Activated CD8-positive, alpha-beta T cell treated with anti-CD3 and anti-CD28 coated beads for 36 hours (primary cell): ENCODE measurements at regions not wholly inside any gene's neighbourhood (a gene's known extent, or its start where the extent isn't known, plus 50 kb on each side); places are given as distances from the start of the nearest gene placed in this dataset.

Experiments used
- ATAC-seq: fragments of 200-7000 bp; cut with Tn5 transposase; one replicate; pipeline ENCODE4 v1.10.0; 2021; ENCODE audit warnings: mild to moderate bottlenecking, moderate library complexity
- CTCF ChIA-PET: fragments of 350-600 bp; sonication (Branson Sonifier 250); formaldehyde crosslinking; loops from one replicate; lab custom pipeline; 2021; ENCODE audit warnings: antibody characterized with exemption; lab: Charles Lee
- POLR2A ChIA-PET: fragments of 350-600 bp; sonication (Branson Sonifier 250); formaldehyde crosslinking; loops from one replicate; lab custom pipeline; 2021; ENCODE audit warnings: antibody characterized with exemption; lab: Charles Lee
- DNase-seq: peaks from one replicate; pipeline ENCODE4 v3.0.0-alpha.2; 2020
- H3K27ac Mint-ChIP-seq: one replicate; pipeline ENCODE4 v1.8.0; 2021; ENCODE audit warnings: mild to moderate bottlenecking, mixed read lengths
- H3K27me3 Mint-ChIP-seq: one replicate; pipeline ENCODE4 v1.8.0; 2021; ENCODE audit warnings: mixed read lengths
- H3K36me3 Mint-ChIP-seq: one replicate; pipeline ENCODE4 v1.8.0; 2021; ENCODE audit warnings: low read depth, mixed read lengths
- H3K4me1 Mint-ChIP-seq: one replicate; pipeline ENCODE4 v1.8.0; 2021; ENCODE audit warnings: low read depth, mixed read lengths
- H3K4me3 Mint-ChIP-seq: one replicate; pipeline ENCODE4 v1.8.0; 2021; ENCODE audit warnings: mild to moderate bottlenecking, moderate library complexity, mixed read lengths
- H3K9me3 Mint-ChIP-seq: one replicate; pipeline ENCODE4 v1.8.0; 2021; ENCODE audit warnings: mixed read lengths
- CTCF ChIP-seq: fragments of 200-600 bp; IDR thresholded peaks from one replicate; pipeline ENCODE4 v1.8.0; 2022; ENCODE audit warnings: antibody characterized with exemption, mild to moderate bottlenecking
- intact Hi-C: fragments of 100-400 bp; cut with micrococcal nuclease; formaldehyde crosslinking; loops from one replicate; pipeline ENCODE4 v1.10.0; 2022

GRCh38 chr22:48380016-48380665 is 1447.5 kb downstream of the BRD1 start:
- DNase-seq, result no peak
- no peak overlapping the region for H3K4me3 Mint-ChIP-seq
- H3K27ac Mint-ChIP-seq, result no peak overlapping the region
- peaks cover 6% of the 10 kb centered on the region for H3K27me3 Mint-ChIP-seq
- peaks cover 12% of the 10 kb centered on the region for H3K9me3 Mint-ChIP-seq
- H3K4me1 Mint-ChIP-seq, result no peaks in the 10 kb centered on the region
- H3K36me3 Mint-ChIP-seq, result no peaks in the 10 kb centered on the region
- ChIA-PET POLR2A (no interaction called here), CTCF (no interaction called here)
- intact Hi-C loops, result no loop called here
- TF ChIP-seq CTCF, result no peak
- ATAC-seq, result no peak

GRCh38 chr22:48379371-48379770 is 1448.3 kb downstream of the BRD1 start:
- no peak overlapping the region for H3K4me3 Mint-ChIP-seq
- H3K27ac Mint-ChIP-seq, result no peak overlapping the region
- intact Hi-C loops, result no loop called here
- no peaks in the 10 kb centered on the region for H3K36me3 Mint-ChIP-seq
- ChIA-PET POLR2A (no interaction called here), CTCF (no interaction called here)
- no peak for TF ChIP-seq CTCF
- no peaks in the 10 kb centered on the region for H3K4me1 Mint-ChIP-seq
- peaks cover 6% of the 10 kb centered on the region for H3K27me3 Mint-ChIP-seq
- peaks cover 6% of the 10 kb centered on the region for H3K9me3 Mint-ChIP-seq
- ATAC-seq (no peak), DNase-seq (no peak)

GRCh38 chr22:48378673-48379072 is 1449.0 kb downstream of the BRD1 start:
- POLR2A ChIA-PET, result no interaction called here
- Mint-ChIP-seq H3K4me1 (no peaks in the 10 kb centered on the region), H3K9me3 (peaks cover 3% of the 10 kb centered on the region), H3K27ac (no peak overlapping the region), H3K4me3 (no peak overlapping the region), H3K36me3 (no peaks in the 10 kb centered on the region), H3K27me3 (peaks cover 6% of the 10 kb centered on the region)
- no peak for ATAC-seq
- CTCF ChIA-PET, result no interaction called here
- no peak for TF ChIP-seq CTCF
- intact Hi-C loops, result no loop called here
- DNase-seq, result no peak

GRCh38 chr22:48376936-48377712 is 1450.5 kb downstream of the BRD1 start:
- H3K4me1 Mint-ChIP-seq, result no peaks in the 10 kb centered on the region

More at GRCh38 chr22:48376936-48377712, 1450.5 kb downstream of the BRD1 start:
- DNase-seq (no peak), ATAC-seq (no peak)
- Mint-ChIP-seq H3K36me3 (no peaks in the 10 kb centered on the region), H3K27me3 (peaks cover 6% of the 10 kb centered on the region), H3K27ac (no peak overlapping the region), H3K4me3 (no peak overlapping the region), H3K9me3 (no peaks in the 10 kb centered on the region)
- CTCF ChIA-PET, result no interaction called here
- TF ChIP-seq CTCF, result no peak
- POLR2A ChIA-PET, result no interaction called here
- intact Hi-C loops, result no loop called here
